ENCODE measurements at regions not wholly inside any gene's neighbourhood (a gene's known extent, or its start where the extent isn't known, plus 50 kb on each side); places are given as distances from the start of the nearest gene placed in this dataset.

GRCh38 chr9:93827545-93828330, 127.4 kb downstream of the BARX1 start:
- TF ChIP-seq RAD21 (CRISPR knock-in tag; conservative IDR thresholded peaks at IDR 0.05 in 1 of 2, IDR thresholded peaks at IDR 0.05 in 1 of 2) (peak in 1 of 2 experiments; percentile 45; a peak in 2 of 4 replicates), ATF1 (CRISPR knock-in tag; IDR thresholded peaks at IDR 0.05) (no peak), ATF1 (tag; IDR thresholded peaks at IDR 0.05) (no peak), CREB1 (IDR thresholded peaks at IDR 0.05) (no peak), CREB1 (CRISPR knock-in tag; IDR thresholded peaks at IDR 0.05) (no peak), ZNF3 (CRISPR knock-in tag; IDR thresholded peaks at IDR 0.05) (no peak), PRMT5 (CRISPR knock-in tag; IDR thresholded peaks at IDR 0.05) (no peak), EGR1 (conservative IDR thresholded peaks at IDR 0.05) (peak; percentile 81), UBTF (IDR thresholded peaks at IDR 0.05; ENCODE audit: borderline replicate concordance in 1 of 2, low read depth in 2 of 2, low read length in 2 of 2) (no peak)
- TF ChIP-seq, protein P1, sequence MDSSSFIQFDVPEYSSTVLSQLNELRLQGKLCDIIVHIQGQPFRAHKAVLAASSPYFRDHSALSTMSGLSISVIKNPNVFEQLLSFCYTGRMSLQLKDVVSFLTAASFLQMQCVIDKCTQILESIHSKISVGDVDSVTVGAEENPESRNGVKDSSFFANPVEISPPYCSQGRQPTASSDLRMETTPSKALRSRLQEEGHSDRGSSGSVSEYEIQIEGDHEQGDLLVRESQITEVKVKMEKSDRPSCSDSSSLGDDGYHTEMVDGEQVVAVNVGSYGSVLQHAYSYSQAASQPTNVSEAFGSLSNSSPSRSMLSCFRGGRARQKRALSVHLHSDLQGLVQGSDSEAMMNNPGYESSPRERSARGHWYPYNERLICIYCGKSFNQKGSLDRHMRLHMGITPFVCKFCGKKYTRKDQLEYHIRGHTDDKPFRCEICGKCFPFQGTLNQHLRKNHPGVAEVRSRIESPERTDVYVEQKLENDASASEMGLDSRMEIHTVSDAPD (CRISPR knock-in tag; IDR thresholded peaks at IDR 0.05), result no peak
- TF ChIP-seq, protein P2, sequence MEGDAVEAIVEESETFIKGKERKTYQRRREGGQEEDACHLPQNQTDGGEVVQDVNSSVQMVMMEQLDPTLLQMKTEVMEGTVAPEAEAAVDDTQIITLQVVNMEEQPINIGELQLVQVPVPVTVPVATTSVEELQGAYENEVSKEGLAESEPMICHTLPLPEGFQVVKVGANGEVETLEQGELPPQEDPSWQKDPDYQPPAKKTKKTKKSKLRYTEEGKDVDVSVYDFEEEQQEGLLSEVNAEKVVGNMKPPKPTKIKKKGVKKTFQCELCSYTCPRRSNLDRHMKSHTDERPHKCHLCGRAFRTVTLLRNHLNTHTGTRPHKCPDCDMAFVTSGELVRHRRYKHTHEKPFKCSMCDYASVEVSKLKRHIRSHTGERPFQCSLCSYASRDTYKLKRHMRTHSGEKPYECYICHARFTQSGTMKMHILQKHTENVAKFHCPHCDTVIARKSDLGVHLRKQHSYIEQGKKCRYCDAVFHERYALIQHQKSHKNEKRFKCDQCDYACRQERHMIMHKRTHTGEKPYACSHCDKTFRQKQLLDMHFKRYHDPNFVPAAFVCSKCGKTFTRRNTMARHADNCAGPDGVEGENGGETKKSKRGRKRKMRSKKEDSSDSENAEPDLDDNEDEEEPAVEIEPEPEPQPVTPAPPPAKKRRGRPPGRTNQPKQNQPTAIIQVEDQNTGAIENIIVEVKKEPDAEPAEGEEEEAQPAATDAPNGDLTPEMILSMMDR (IDR thresholded peaks at IDR 0.05 in 2 of 3, conservative IDR thresholded peaks at IDR 0.05 in 1 of 3; ENCODE audit: insufficient read depth in 2 of 3, low read depth in 1 of 3, low read length in 3 of 3), result peak; percentile 80 to 88 (median 85)
